Smooth muscle cell (in vitro differentiated cells): ENCODE measurements at regions not wholly inside any gene's neighbourhood (a gene's known extent, or its start where the extent isn't known, plus 50 kb on each side); places are given as distances from the start of the nearest gene placed in this dataset.

Source experiments
- DNase-seq: peaks from one replicate; lab custom pipeline; 2025; ENCODE audit not compliant: unreplicated experiment; lab: John Stamatoyannopoulos, UW
- H2AFZ ChIP-seq: fragments of 200-600 bp; sonication (generic); 2 replicates; pipeline ENCODE4 v1.6.0; 2016; ENCODE audit warnings: antibody characterized with exemption, low read depth, mild to moderate bottlenecking
- H3F3A ChIP-seq: fragments of 200-600 bp; sonication (generic); 2 replicates; pipeline ENCODE4 v1.6.0; 2017; ENCODE audit warnings: antibody characterized with exemption, low read depth
- H3K27ac ChIP-seq: fragments of 200-600 bp; sonication (generic); 2 replicates; pipeline ENCODE4 v1.5.1; 2016; ENCODE audit warnings: low read depth, mild to moderate bottlenecking
- H3K27me3 ChIP-seq: fragments of 200-600 bp; sonication (generic); 2 replicates; pipeline ENCODE4 v1.6.1; 2016; ENCODE audit warnings: low read depth, mild to moderate bottlenecking
- H3K36me3 ChIP-seq: fragments of 200-600 bp; sonication (generic); 2 replicates; pipeline ENCODE4 v1.5.1; 2016; ENCODE audit warnings: low read depth
- H3K4me1 ChIP-seq: fragments of 200-600 bp; sonication (generic); 2 replicates; pipeline ENCODE4 v1.5.1; 2016; ENCODE audit warnings: low read depth
- H3K4me2 ChIP-seq: fragments of 200-600 bp; sonication (generic); 2 replicates; pipeline ENCODE4 v1.6.0; 2016; ENCODE audit warnings: mild to moderate bottlenecking
- H3K4me3 ChIP-seq: fragments of 200-600 bp; sonication (generic); 2 replicates; pipeline ENCODE4 v1.5.1; 2016; ENCODE audit warnings: mild to moderate bottlenecking
- H3K79me2 ChIP-seq: fragments of 200-600 bp; sonication (generic); 2 replicates; pipeline ENCODE4 v1.6.0; 2016; ENCODE audit warnings: low read depth, mild to moderate bottlenecking
- H3K9ac ChIP-seq: fragments of 200-600 bp; sonication (generic); 2 replicates; pipeline ENCODE4 v1.6.0; 2016; ENCODE audit warnings: low read depth
- H3K9me3 ChIP-seq: fragments of 200-600 bp; sonication (generic); replicated peaks from 2 replicates; pipeline ENCODE4 v1.5.1; 2016; ENCODE audit warnings: low read depth
- H4K20me1 ChIP-seq: fragments of 200-600 bp; sonication (generic); 2 replicates; pipeline ENCODE4 v1.6.0; 2016; ENCODE audit warnings: low read depth
- WGBS: methylation state at CpG from one replicate; pipeline ENCODE4 v1.1.7; 2016; ENCODE audit warnings: low lambda C conversion rate; 5-methylcytosine and 5-hydroxymethylcytosine counted together
- TF ChIP-seq, protein P1 (sequence below): fragments of 200-600 bp; sonication (generic); IDR thresholded peaks from 2 replicates; pipeline ENCODE4 v1.5.1; 2017; ENCODE audit warnings: borderline replicate concordance, mild to moderate bottlenecking, antibody characterized with exemption; ENCODE audit not compliant: insufficient read depth, poor library complexity, severe bottlenecking

GRCh38 chr12:127675936-127676335, 591.0 kb upstream of the TMEM132C start:
- H3K4me2 ChIP-seq, result no peak overlapping the region
- no peaks in the 10 kb centered on the region for H3K36me3 ChIP-seq
- H3K27ac ChIP-seq, result no peak overlapping the region
- H3K4me1 ChIP-seq, result no peaks in the 10 kb centered on the region
- TF ChIP-seq, protein P1, sequence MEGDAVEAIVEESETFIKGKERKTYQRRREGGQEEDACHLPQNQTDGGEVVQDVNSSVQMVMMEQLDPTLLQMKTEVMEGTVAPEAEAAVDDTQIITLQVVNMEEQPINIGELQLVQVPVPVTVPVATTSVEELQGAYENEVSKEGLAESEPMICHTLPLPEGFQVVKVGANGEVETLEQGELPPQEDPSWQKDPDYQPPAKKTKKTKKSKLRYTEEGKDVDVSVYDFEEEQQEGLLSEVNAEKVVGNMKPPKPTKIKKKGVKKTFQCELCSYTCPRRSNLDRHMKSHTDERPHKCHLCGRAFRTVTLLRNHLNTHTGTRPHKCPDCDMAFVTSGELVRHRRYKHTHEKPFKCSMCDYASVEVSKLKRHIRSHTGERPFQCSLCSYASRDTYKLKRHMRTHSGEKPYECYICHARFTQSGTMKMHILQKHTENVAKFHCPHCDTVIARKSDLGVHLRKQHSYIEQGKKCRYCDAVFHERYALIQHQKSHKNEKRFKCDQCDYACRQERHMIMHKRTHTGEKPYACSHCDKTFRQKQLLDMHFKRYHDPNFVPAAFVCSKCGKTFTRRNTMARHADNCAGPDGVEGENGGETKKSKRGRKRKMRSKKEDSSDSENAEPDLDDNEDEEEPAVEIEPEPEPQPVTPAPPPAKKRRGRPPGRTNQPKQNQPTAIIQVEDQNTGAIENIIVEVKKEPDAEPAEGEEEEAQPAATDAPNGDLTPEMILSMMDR, result no peak
- no peaks in the 10 kb centered on the region for H3K27me3 ChIP-seq
- H3F3A ChIP-seq, result no peaks in the 10 kb centered on the region
- H3K9ac ChIP-seq, result no peak overlapping the region
- no peaks in the 10 kb centered on the region for H4K20me1 ChIP-seq
- H3K4me3 ChIP-seq, result no peak overlapping the region
- H3K9me3 ChIP-seq, result no peaks in the 10 kb centered on the region
- WGBS, result 76% methylated on average over 6 of the region's 6 CpGs
- H3K79me2 ChIP-seq, result no peaks in the 10 kb centered on the region
- no peak for DNase-seq
- no peak overlapping the region for H2AFZ ChIP-seq

GRCh38 chr12:127677537-127678131, 589.3 kb upstream of the TMEM132C start:
- Histone ChIP-seq H4K20me1 (no peaks in the 10 kb centered on the region), H3K36me3 (no peaks in the 10 kb centered on the region), H2AFZ (no peak overlapping the region), H3K9ac (no peak overlapping the region), H3K9me3 (no peaks in the 10 kb centered on the region), H3K4me3 (no peak overlapping the region), H3F3A (no peaks in the 10 kb centered on the region), H3K4me1 (no peaks in the 10 kb centered on the region), H3K27ac (no peak overlapping the region), H3K27me3 (no peaks in the 10 kb centered on the region), H3K4me2 (no peak overlapping the region), H3K79me2 (no peaks in the 10 kb centered on the region)
- 16% methylated on average over 10 of the region's 10 CpGs for WGBS
- DNase-seq, result peak; percentile 8
- TF ChIP-seq, protein P1, result peak; percentile 76

DNA sequence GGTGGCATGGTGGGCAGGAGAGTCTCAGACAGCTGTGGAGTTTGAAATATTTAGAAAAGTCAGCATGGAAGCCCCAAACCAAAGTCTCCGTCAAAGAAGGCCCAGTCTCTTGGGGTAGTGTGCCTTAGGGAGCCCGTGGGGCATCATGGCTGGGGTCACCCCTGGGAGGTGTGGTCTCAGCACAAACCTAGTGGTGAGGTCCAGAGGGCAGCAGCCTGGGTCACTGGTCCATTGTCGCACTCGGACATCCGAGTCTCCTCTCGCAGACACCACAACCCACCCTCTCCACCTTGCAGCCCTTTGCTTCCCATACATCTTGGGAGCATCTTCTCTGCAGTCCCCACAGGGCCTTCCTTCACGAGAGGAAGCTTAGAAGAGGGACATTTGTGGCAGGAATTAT, 588.0 kb upstream of the TMEM132C start:
- Histone ChIP-seq H3F3A (no peaks in the 10 kb centered on the region), H3K79me2 (no peaks in the 10 kb centered on the region), H3K36me3 (no peaks in the 10 kb centered on the region), H3K4me3 (no peak overlapping the region), H2AFZ (no peak overlapping the region), H3K9ac (no peak overlapping the region), H3K4me1 (no peaks in the 10 kb centered on the region), H3K27ac (no peak overlapping the region), H3K9me3 (no peaks in the 10 kb centered on the region), H3K4me2 (no peak overlapping the region), H4K20me1 (no peaks in the 10 kb centered on the region), H3K27me3 (no peaks in the 10 kb centered on the region)
- WGBS, result 88% methylated on average over 7 of the region's 7 CpGs
- TF ChIP-seq, protein P1, result no peak
- no peak for DNase-seq

DNA sequence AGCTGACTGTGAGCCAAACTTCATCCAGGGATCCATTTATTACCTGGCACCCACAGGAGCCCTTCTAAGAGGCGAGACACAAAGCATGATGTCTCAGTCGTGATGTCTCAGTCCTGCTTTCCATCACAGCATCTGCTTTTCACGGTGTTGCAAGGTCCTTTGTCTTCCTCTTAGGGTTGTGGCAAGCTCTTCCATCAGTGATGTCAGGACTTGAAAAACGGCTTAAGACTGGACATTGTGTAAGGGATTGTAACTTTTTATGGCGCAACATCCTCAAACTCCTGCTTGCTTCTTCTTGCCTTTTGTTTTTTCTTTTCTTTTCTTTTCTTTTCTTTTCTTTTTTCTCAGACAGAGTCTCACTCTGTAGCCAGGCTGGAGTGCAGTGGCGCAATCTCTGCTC, 586.5 kb upstream of the TMEM132C start:
- 72% methylated on average over 6 of the region's 6 CpGs for WGBS
- TF ChIP-seq, protein P1, result no peak

More for the DNA sequence above, 586.5 kb upstream of the TMEM132C start:
- H3K36me3 ChIP-seq, result no peaks in the 10 kb centered on the region
- DNase-seq, result no peak
- no peaks in the 10 kb centered on the region for H3K9me3 ChIP-seq
- H3F3A ChIP-seq, result no peaks in the 10 kb centered on the region
- no peaks in the 10 kb centered on the region for H3K4me1 ChIP-seq
- no peak overlapping the region for H3K4me3 ChIP-seq
- no peak overlapping the region for H3K9ac ChIP-seq
- no peaks in the 10 kb centered on the region for H3K79me2 ChIP-seq
- H3K4me2 ChIP-seq, result no peak overlapping the region
- H2AFZ ChIP-seq, result no peak overlapping the region
- no peak overlapping the region for H3K27ac ChIP-seq
- H3K27me3 ChIP-seq, result no peaks in the 10 kb centered on the region
- H4K20me1 ChIP-seq, result no peaks in the 10 kb centered on the region
